ENCODE measurements at regions not wholly inside any gene's neighbourhood (a gene's known extent, or its start where the extent isn't known, plus 50 kb on each side); places are given as distances from the start of the nearest gene placed in this dataset.

GRCh38 chr2:136308611-136309010 lies 190.7 kb upstream of the CXCR4 start:
- TF ChIP-seq CEBPG (CRISPR knock-in tag; IDR thresholded peaks at IDR 0.05) (no peak), CEBPG (tag; conservative IDR thresholded peaks at IDR 0.05 in 1 of 2, IDR thresholded peaks at IDR 0.05 in 1 of 2) (no peak), NR2F6 (CRISPR knock-in tag; IDR thresholded peaks at IDR 0.05) (no peak), CTCF (IDR thresholded peaks at IDR 0.05 in 2 of 3, conservative IDR thresholded peaks at IDR 0.05 in 1 of 3; ENCODE audit: insufficient read depth in 2 of 3, low read depth in 1 of 3, low read length in 3 of 3) (no peak), SLC30A9 (CRISPR knock-in tag; IDR thresholded peaks at IDR 0.05) (no peak)
